ENCODE measurements at regions not wholly inside any gene's neighbourhood (a gene's known extent, or its start where the extent isn't known, plus 50 kb on each side); places are given as distances from the start of the nearest gene placed in this dataset.

GRCh38 chr2:239605976-239606375, 205.2 kb upstream of the HDAC4 start:
- DNase-seq (ENCODE audit: low spot score) = peak; percentile 39

GRCh38 chr2:239605409-239605808, 204.6 kb upstream of the HDAC4 start:
- no peak for DNase-seq (ENCODE audit: low spot score)

- no peak for DNase-seq (ENCODE audit: low spot score)
Observed at GRCh38 chr2:239604861-239605260, 204.0 kb upstream of the HDAC4 start.

- no peak for DNase-seq (ENCODE audit: low spot score)
Observed at GRCh38 chr2:239603411-239604356, 202.9 kb upstream of the HDAC4 start.

- DNase-seq (ENCODE audit: low spot score) = no peak
Observed at GRCh38 chr2:239602290-239603282, 201.8 kb upstream of the HDAC4 start.

GRCh38 chr2:239601880-239602279, 201.1 kb upstream of the HDAC4 start:
- no peak for DNase-seq (ENCODE audit: low spot score)

- DNase-seq (ENCODE audit: low spot score) = no peak
Observed at GRCh38 chr2:239601201-239601851, 200.5 kb upstream of the HDAC4 start.

- no peak for DNase-seq (ENCODE audit: low spot score)
Observed at GRCh38 chr2:239600650-239601049, 199.8 kb upstream of the HDAC4 start.

- no peak for DNase-seq (ENCODE audit: low spot score)
Observed at GRCh38 chr2:239600001-239600593, 199.3 kb upstream of the HDAC4 start.

GRCh38 chr2:239599299-239599698, 198.5 kb upstream of the HDAC4 start:
- DNase-seq (ENCODE audit: low spot score) = peak; percentile 36

GRCh38 chr2:239598732-239599090, 197.9 kb upstream of the HDAC4 start:
- no peak for DNase-seq (ENCODE audit: low spot score)

GRCh38 chr2:239598011-239598731, 197.4 kb upstream of the HDAC4 start:
- DNase-seq (ENCODE audit: low spot score) = peak; percentile 39

GRCh38 chr2:239597216-239597615, 196.4 kb upstream of the HDAC4 start:
- DNase-seq (ENCODE audit: low spot score) = no peak

GRCh38 chr2:239596792-239597191, 196.0 kb upstream of the HDAC4 start:
- no peak for DNase-seq (ENCODE audit: low spot score)

GRCh38 chr2:239596253-239596652, 195.4 kb upstream of the HDAC4 start:
- no peak for DNase-seq (ENCODE audit: low spot score)

GRCh38 chr2:239595726-239596125, 194.9 kb upstream of the HDAC4 start:
- no peak for DNase-seq (ENCODE audit: low spot score)

- DNase-seq (ENCODE audit: low spot score) = peak; percentile 37
Observed at GRCh38 chr2:239594772-239595608, 194.2 kb upstream of the HDAC4 start.

GRCh38 chr2:239594019-239594771, 193.4 kb upstream of the HDAC4 start:
- DNase-seq (ENCODE audit: low spot score) = peak; percentile 41

GRCh38 chr2:239593455-239593854, 192.6 kb upstream of the HDAC4 start:
- no peak for DNase-seq (ENCODE audit: low spot score)

Data from ureter (tissue), 1 donor.